Central memory CD4-positive, alpha-beta T cell (primary cell): ENCODE measurements at regions not wholly inside any gene's neighbourhood (a gene's known extent, or its start where the extent isn't known, plus 50 kb on each side); places are given as distances from the start of the nearest gene placed in this dataset.

Experiments used
- DNase-seq: peaks from one replicate; pipeline ENCODE4 v3.0.0; 2022

DNA sequence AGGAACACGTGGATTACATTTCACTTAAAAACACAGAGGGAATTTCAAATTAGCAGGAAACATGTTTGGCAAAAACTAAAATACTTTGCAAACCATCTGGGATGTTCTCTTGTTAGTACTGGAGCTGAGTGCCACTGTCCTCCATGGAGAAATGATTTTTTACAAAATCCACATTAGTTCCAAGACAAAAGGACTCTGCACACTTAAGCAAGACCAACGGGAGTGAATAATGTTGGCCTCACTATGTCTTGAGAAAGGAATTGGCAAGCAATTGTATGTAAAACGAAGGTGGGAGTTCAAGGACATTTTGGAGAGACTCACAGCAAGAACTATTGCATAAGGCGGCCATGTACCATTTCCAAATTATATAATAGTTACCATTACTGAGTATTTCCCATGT is 547.5 kb downstream of the EBF1 start:
- no peak for DNase-seq

DNA sequence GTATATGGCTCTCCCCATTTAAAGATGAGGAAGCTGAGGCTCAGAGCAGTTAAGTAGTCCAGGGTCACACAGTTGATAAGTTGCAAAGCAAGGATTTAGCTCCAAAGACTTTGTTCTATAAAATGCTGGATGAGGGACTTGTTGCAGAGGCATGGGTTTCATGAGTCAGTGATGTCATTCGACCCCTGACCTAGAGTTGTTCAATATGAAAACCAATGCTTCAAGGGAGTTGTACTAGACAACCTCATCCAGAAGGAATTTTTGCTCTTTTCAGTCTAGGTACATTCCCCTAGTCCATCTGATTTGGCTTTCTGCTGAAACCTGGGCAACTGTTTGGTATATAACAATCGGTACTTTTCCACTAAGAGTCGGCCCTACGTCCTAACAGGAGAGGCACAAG is 550.4 kb downstream of the EBF1 start:
- no peak for DNase-seq

DNA sequence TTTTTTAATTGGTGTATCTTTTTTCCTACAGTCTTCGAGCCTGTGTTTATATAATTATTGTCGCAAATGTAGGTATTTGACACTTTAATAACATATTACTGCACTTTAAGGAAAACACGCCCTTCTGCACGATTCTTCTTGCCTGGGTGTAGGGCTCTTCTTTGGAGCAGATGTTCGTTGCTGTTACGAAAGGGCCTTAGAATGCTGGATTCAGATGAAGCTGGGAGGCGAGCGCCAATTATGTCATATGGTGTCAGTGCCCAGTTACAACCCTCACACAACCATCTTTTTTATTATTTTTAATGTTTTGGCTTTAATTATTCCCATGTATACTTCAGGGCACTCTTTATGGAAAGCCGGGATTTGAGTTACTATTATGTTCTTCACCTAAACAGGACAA is 553.0 kb downstream of the EBF1 start:
- no peak for DNase-seq

DNA sequence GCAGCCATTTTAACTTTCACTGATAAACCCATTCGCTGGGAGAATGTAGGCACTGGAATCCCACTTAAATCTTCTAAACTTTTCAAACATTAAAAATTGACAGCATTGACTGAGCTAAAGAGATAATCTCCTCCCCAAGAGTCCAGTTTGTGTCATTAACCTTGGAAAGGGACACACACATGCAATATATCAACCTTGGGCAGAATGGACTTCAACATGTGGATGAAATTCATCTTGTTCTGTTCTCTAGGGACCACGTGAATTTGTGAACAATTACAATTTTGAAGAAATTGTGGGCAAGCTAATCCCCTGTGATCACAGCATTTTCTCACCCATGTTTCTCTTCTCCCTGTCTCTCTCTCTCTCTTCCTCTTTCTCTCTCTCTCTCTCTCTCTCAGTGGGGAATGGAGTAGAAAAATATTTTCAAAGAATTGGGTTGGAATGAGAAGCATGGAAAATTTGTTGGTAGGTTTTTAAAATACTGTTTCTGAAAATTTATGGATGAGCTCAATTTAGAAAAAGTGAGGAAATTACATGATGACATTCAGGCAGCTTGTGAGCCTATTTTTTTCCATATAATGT is 553.7 kb downstream of the EBF1 start:
- no peak for DNase-seq

DNA sequence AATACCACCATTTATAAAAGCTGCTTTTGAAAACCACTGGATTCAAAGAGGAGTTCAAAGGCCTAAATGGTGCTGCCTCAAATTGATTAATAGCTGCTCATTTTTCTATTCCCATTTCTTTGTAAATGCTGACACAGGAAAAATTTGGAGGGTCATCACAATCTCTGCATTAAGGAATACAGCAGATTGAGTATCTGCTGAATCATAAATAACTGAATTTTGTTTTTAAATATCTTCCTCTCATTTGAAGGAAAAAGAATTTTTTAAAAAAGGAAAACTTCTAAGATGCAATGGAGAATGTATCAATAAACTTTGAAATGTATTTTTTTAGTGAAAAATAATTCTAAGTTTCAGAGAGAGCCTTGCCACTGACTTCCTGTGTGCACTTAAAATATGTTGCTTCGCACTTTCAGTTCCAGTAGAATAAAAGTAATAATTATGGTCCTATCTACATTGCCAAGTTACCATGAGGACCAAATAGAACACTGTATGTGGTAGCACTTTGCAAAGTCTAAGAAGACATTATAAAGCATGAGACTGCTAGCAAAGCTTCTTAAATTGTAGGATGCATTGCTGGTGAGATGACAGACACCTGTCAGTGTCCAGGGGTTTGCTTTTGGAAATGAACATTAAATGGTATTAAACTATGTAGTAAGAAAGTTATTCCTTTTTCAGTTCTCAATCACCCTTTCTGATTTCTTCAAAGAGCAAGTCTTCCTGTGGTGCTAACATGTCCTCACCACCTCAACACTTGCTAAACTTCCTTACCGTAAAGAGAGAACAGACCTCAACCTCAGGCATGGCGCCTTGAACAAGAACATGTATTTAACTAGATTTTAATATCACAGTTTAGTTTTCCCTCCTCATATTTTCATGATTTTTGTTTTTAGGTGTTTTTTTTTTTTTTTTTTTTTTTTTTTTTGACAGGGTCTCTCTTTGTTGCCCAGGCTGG is 555.1 kb downstream of the EBF1 start:
- no peak for DNase-seq

DNA sequence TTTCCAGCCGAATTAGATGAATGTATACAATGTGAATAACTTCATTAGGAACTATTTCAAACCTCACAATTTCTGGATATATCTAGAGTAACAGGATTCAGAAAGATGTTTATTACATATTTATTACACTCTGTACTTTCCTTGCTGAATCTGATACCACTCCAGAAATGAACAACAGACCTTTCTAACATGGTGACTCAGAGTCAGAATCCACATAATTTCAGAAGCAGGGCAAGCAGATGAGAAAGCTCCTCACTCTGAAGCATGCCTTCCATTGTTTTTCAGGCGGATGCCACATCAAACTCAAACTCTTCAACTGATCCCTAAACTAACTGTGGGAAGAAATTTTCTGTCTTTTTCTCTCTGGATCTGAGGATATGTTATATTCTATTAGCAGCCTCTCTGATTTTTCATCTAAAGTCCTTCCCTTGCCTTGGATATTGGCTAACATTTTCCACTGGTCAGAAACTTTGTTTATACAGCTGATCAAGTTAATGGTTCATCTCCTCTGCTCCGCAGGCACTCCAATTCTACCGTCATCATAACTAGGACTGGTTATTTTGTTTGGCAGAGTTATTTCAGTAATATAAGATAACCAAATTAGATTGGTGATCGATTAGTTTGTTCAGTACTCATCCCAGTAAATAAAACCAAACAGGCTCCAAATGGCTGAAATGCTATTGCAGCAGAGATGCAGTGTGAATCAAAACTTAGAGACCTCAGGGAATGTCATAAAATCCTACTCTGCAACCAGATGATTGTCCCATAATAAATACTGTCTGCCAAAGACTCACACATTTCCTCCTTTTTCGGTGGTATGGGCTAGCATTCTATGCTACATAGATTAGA is 556.0 kb downstream of the EBF1 start:
- DNase-seq: no peak

DNA sequence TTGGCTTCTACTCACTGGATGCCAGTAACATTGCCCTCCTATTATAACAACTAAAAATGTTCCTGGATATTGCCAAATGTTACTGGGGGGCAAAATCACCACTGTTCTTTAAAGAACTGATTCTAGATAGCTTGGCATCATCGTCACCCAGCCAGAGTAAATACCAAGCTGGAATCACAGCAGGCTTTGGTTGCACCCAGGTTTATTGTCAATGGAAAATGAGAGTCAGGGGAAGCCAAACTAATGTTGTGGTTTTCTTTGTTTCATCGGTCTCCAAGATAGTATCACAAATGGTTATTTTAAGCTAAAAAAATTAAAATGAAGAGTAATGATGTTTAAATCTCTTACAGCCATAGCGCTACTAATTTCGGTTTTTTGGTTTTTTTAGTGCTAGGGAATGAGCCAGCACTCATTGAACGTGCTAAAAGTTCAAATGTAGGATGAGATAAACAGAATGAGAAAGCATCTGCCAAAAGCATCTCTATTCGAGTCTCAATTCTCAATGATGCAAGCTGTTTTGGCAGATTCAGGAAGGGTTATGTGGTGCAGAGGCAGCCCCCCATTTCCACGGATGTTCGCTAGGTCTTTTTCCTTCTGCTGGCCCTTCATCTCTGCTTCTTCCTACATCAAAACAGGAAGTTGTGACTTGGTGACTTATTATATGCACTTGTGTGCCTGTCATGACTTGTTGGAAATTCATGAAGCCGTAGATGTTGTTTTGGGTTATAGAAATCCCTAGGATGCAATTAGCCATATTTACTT is 558.0 kb downstream of the EBF1 start:
- no peak for DNase-seq

DNA sequence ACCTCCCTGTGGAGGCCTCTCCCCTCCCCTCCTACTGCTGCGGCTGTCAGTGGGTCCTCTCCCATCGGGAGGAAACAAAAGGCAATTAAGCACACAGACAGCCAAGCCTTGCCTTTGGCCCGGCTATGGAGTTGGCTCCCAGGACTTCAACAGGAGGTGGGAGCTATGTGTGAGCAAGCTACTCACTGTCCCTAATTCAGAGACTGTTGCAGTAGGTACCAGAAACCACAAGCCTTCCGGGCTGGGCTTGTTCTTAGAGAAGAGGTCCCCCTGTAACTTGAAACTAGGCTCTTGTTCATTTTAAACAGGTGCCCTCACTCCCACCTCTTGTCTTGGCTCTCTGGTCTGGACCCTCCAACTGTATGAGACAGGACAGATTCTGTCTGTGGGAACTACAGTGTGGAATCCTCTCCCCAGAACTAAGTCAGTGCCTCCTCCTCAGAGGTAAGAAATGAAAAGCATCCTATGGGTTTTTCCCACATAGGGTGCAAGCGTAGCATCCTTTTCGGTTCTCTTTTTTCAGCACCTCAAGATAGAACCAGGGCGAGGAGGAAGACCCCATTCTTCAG is 561.1 kb downstream of the EBF1 start:
- no peak for DNase-seq

DNA sequence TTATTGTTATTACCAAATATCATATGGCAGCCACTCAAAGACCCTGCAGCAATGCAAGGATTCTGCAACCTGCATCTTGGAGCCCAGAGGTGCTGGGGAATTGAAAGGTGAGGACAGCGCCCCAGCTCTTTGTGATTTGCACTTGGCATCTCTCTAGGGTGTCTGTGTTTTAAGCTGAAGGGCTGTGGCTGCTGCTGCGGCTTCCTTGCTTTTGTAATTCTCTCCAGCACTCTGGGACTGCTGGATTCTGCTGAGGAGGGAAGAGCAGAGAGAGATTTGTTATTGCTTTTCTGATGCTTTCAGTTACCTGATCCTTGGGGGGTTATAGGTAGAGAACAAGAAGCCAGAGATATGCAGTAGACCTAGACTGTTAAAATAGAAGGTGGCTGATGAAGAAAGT is 562.4 kb downstream of the EBF1 start:
- DNase-seq: no peak

DNA sequence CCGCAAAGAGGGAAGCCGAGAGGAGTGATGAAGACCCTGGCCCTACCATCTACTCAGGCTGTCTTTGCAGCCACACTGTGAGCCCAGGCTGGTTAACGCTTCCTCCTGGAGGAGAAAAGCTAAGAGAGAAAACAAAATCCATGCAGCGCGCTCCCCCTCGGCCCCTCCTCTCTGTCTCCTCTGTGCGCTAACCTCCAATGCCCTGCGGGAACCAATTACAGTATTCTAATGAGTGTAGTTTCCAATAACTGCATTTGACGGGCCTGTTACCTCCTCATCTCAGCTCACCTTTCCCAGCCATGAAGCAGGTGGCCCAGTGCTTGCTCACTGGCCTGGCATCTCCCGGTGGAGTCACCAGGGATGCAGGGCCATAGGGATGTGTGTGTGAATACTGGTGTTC is 565.5 kb downstream of the EBF1 start:
- no peak for DNase-seq

DNA sequence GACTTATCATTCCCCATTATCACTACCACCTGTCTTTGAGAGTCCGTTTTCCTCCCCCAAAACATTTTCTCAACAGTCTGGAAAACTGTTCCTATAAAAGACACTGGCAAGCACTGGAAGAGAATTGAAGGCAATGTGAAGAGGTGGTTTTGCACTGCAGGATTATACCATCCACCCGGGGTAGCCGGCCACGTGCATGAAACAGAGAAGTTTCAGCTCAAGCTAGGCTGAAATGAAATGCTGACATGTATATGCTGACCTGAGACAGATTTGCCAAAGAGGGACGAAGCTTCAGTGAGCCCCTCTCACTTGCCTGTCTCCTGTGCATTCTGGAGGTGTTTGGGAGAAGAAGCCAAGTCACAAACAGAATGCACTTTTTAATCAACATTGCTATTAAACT is 567.0 kb downstream of the EBF1 start:
- no peak for DNase-seq

DNA sequence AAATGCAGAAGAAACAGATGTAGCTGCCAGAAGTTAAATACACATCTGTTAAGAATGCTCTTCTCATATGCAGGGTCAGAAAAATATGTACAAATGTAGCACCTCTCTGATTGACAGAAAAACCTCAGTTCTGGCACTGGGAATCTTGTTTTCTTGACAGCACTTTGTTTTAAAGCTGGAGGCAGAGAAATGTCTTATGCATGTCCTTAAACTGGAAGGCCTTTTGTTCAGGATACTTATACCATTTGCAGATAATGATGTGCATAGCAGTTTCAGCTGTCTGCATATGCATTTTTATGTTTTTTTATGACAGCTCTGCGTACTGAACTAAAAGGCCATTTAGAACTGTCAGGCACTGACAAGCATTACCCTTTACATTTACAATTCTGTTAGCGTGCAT is 567.9 kb downstream of the EBF1 start:
- DNase-seq: no peak

DNA sequence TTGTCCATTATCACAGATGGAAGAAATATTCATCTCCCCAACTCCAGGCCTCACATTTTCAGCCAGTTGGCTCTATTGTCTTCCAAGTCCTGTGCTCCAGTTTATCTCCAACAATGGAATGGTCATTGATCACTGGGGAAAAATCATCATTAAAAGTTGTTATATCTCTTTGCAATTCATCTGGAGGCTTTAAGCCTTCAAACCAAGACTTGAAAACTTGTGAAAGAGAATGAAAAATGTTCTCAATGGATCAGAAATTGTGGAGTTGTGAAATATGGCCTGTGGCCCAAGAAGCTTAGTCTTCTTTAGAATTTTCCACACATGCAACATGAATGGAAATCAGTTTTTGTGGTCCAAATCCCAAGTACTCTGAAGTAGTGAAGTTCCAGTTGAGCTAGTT is 569.6 kb downstream of the EBF1 start:
- no peak for DNase-seq

DNA sequence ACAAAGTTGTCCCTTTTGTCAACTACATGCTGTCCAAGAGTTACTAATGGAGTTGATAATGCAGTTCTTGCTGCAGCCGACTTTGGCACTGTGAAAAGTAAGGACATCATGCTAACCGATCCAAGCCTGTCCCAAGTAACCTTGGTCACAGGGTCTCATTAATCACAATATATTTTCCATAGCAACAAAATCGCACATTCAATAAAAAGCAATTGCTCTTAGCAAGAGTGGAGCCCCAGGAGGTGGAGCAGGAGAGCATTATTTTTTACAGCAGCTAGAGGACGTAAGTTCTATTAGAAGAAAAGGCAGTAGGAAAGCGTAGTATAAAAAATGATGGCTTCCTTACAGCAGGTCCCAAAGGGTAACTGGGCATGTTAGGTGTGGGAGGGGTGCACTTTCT is 570.3 kb downstream of the EBF1 start:
- DNase-seq: no peak

DNA sequence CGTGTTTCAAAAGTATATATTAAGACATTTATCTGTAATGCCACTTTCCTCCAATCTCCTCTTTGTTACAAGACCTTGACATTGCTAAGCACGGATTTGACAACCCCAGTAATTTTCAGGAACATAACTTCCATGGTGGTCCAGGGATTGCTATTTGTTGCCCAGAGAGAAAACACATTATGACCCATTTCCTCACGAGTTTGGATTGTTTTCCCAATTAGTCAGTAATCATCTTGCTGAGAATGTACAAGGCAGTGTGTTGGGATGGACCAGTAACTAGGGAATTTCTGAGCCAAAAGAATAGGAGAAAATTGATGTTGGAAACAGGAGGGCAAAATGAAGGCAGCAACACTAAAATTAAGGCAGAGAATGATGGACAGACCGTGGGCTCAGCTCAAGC is 574.1 kb downstream of the EBF1 start:
- no peak for DNase-seq

DNA sequence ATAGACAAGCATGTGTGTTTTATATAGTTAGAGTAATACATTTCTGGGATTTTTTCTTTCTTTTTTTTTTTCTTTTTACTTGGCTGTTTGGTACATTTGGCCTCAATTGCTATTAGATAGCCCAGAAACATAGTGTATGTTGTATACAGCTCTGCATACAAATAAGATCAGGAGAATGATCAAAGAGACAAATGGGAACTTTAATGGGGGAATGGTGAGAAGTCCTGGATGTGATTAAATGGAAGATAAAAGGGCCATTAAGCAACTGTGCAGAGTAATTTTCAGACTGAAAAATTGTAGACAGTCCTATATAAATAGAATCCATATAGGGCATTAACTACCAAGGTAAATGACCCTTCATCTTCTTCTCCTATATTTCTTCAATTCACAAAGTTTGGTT is 575.6 kb downstream of the EBF1 start:
- DNase-seq: no peak

DNA sequence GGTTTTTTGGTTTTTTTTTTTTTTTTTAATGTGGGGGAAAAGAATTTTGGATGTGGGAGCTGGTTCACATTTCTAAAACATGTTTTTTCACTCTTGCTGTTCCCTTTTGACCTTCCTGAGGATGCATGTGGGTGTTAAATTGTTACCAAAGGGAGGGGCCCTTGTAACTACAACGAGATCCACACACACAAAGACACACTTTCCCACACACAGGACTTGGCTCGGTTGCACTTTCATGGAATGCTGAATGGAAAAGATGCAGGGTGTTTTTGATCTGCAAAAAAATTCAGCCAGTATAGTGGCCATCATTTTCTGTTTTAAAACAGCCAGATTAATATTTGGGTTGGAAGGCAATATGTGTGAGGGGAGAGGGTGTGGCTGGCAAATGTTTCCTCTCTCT is 576.9 kb downstream of the EBF1 start:
- DNase-seq: no peak

DNA sequence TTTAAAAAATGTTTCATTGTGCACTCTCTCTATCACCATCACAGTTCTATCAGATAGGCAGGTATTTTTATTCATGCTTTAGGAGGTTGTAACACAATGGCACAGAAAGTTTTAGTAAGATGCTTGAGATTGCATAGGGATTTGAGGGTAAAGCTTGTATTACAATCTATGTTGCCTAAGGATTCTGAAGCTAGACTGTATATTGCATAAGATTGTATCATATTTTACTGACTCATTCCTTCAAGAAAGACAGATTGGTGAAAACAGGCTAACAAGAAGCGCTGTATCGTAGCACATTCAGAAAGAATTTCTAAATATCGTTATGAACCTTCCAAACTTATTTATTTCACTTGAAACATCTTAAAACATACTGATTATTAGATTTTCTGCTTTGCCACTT is 577.7 kb downstream of the EBF1 start:
- DNase-seq: no peak

DNA sequence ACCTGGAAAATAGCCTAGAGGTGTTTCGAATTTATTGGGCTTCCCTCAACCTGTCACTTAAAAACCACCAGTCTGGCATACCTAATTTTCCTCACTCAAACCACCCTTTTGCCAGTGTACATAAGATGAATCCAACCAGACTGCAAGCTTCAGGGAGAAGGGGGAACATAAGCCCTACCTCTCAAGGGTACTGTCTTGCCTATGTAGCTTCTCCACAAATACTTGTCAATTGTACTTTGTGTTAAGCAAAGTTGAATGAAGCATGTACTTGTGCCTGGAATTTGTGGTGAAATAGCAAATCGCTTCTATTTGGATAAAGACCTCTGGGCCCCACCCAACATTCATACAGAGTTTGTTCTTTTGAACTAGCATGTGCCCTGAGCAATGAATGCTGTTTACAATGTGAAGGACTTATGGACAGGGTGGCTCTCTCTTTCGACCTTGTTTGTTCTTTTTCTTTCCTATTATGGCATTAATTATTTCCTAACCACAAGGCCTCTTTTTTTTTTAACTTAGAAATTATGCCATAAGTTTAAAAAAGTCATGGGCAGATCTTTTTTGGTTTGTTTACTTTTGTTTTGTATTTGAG is 580.2 kb downstream of the EBF1 start:
- no peak for DNase-seq

DNA sequence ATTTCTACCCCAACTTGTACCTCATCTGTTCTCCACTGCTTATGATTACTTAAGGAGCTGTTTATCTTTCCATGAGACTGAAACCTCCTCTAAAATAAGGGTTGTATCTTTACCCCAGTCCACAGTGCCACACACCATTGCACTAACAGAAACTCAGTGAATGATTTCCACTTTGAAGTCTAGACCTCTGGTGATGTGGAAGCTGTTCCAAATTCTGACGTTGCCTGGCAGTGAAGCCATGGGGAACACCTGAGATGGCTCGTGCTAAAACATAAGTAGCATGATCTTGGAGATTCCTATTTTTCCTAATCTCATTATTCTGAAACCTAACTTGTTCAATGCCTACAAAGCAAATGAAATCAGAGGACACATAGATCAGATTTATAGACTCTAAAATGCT is 583.2 kb downstream of the EBF1 start:
- no peak for DNase-seq

DNA sequence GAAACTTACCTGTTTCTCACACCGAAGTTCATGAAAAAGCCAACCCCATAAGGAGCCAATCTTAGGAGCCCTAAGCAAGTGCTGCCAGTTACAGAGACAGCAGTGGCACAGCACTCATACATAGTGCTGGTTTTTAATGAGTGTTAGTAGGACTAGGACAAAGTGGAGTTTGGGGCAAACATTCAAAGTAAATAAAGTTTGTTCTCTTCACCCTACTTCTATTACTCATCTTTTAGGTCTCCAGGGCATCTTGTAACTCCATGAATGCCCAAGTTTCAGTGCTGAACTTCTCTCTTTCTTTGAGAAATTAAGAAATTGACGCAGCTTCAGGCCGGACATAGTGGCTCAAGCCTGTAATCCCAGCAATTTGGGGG is 584.7 kb downstream of the EBF1 start:
- no peak for DNase-seq

DNA sequence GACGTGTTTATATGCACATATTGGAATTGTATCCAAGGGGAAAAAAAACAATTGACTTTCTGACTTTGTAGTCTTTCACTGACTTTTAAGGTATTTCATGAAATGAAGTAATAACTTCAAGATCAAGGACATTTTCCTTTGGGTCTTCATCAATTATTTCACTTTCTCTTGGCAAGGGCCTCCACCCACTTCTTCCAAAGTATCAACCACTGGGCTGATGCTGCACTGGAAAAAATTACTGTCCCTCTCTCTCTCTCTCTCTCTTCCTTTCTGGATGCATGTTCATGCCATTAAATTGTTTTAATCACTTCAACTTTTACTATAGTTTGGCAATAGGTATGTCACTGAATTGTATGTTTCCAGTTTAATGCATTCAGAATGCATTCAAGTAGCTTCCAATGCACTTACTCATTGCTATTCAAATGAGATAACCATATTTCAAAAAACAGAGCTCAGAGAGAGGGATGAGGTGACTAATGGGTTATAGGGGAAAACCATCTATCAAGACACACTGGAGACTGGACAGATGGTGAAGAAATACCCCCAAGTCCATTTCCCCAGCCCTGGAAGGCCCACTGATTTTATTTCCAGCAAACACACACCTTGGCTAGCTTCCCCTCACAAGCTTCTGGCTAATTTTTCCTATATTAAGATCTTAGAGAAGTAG is 585.3 kb downstream of the EBF1 start:
- no peak for DNase-seq
